GM12891 (cell line): ENCODE measurements at regions not wholly inside any gene's neighbourhood (a gene's known extent, or its start where the extent isn't known, plus 50 kb on each side); places are given as distances from the start of the nearest gene placed in this dataset.

Source experiments
- PAX5 ChIP-seq: IDR thresholded peaks from 2 replicates; pipeline ENCODE4 v1.6.1; 2011; ENCODE audit warnings: low read length, moderate library complexity, mild to moderate bottlenecking; ENCODE audit not compliant: insufficient read depth, severe bottlenecking
- POLR2A ChIP-seq: IDR thresholded peaks from 2 replicates; pipeline ENCODE4 v1.6.1; 2011; ENCODE audit warnings: low read depth, low read length, control low read depth
- POLR2AphosphoS5 ChIP-seq: IDR thresholded peaks from 2 replicates; pipeline ENCODE4 v1.6.1; 2011; ENCODE audit warnings: low read depth, low read length, control low read depth
- POU2F2 ChIP-seq: IDR thresholded peaks from 2 replicates; pipeline ENCODE4 v1.6.1; 2011; ENCODE audit warnings: low read depth, mild to moderate bottlenecking, control low read depth, low read length, moderate library complexity
- SPI1 ChIP-seq: IDR thresholded peaks from 2 replicates; pipeline ENCODE4 v1.6.1; 2011; ENCODE audit warnings: low read depth, low read length, control low read depth
- TAF1 ChIP-seq: IDR thresholded peaks from 2 replicates; pipeline ENCODE4 v1.6.1; 2011; ENCODE audit warnings: low read depth, low read length, control low read depth

- TF ChIP-seq POLR2AphosphoS5 (no peak), PAX5 (no peak), POLR2A (no peak), TAF1 (no peak), SPI1 (no peak), POU2F2 (no peak)
Observed at GRCh38 chr4:125016892-125017299, 297.9 kb upstream of the FAT4 start.
